ENCODE measurements at regions not wholly inside any gene's neighbourhood (a gene's known extent, or its start where the extent isn't known, plus 50 kb on each side); places are given as distances from the start of the nearest gene placed in this dataset.

DNA sequence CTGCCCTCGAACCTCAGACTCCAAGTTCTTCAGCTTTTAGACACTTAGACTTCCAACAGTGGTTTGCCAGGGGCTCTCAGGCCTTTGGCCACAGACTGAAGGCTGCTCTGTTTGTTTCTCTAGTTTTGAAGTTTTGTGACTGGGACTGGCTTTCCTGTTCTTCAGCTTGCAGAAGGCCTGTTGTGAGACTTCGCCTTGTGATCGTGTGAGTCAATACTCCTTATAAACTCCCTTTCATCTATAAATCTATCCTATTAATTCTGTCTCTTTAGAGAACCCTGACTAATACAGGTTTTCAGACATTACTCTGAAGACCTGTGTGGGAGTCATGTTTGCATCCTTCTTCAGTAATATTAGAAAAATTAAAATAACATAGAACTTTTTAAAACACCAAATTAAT, 289.1 kb downstream of the RMST start:
- no peak for TF ChIP-seq FOXA1 (IDR thresholded peaks at IDR 0.05; ENCODE audit: borderline replicate concordance)
- no peak for TF ChIP-seq RERE (CRISPR knock-in tag; IDR thresholded peaks at IDR 0.05; ENCODE audit: borderline replicate concordance)
- no peak for TF ChIP-seq MED1 (CRISPR knock-in tag; IDR thresholded peaks at IDR 0.05; ENCODE audit: borderline replicate concordance)
- TF ChIP-seq CHD2 (IDR thresholded peaks at IDR 0.05; ENCODE audit: low read depth, low read length): no peak
- no peak for TF ChIP-seq ATF3 (IDR thresholded peaks at IDR 0.05)
- TF ChIP-seq ATF3 (CRISPR knock-in tag; conservative IDR thresholded peaks at IDR 0.05): no peak
- TF ChIP-seq ZNF764 (CRISPR knock-in tag; IDR thresholded peaks at IDR 0.05; ENCODE audit: low read depth): no peak
- TF ChIP-seq MAFK (IDR thresholded peaks at IDR 0.05; ENCODE audit: low read length): no peak
- TF ChIP-seq RB1 (IDR thresholded peaks at IDR 0.05; ENCODE audit: low read depth): no peak
- no peak for TF ChIP-seq MECOM (CRISPR knock-in tag; IDR thresholded peaks at IDR 0.05)
- TF ChIP-seq PHB2 (IDR thresholded peaks at IDR 0.05; ENCODE audit: low read depth): no peak
- TF ChIP-seq, protein P1, sequence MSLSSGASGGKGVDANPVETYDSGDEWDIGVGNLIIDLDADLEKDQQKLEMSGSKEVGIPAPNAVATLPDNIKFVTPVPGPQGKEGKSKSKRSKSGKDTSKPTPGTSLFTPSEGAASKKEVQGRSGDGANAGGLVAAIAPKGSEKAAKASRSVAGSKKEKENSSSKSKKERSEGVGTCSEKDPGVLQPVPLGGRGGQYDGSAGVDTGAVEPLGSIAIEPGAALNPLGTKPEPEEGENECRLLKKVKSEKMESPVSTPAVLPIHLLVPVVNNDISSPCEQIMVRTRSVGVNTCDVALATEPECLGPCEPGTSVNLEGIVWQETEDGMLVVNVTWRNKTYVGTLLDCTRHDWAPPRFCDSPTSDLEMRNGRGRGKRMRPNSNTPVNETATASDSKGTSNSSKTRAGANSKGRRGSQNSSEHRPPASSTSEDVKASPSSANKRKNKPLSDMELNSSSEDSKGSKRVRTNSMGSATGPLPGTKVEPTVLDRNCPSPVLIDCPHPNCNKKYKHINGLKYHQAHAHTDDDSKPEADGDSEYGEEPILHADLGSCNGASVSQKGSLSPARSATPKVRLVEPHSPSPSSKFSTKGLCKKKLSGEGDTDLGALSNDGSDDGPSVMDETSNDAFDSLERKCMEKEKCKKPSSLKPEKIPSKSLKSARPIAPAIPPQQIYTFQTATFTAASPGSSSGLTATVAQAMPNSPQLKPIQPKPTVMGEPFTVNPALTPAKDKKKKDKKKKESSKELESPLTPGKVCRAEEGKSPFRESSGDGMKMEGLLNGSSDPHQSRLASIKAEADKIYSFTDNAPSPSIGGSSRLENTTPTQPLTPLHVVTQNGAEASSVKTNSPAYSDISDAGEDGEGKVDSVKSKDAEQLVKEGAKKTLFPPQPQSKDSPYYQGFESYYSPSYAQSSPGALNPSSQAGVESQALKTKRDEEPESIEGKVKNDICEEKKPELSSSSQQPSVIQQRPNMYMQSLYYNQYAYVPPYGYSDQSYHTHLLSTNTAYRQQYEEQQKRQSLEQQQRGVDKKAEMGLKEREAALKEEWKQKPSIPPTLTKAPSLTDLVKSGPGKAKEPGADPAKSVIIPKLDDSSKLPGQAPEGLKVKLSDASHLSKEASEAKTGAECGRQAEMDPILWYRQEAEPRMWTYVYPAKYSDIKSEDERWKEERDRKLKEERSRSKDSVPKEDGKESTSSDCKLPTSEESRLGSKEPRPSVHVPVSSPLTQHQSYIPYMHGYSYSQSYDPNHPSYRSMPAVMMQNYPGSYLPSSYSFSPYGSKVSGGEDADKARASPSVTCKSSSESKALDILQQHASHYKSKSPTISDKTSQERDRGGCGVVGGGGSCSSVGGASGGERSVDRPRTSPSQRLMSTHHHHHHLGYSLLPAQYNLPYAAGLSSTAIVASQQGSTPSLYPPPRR (CRISPR knock-in tag; IDR thresholded peaks at IDR 0.05; ENCODE audit: borderline replicate concordance): no peak
- no peak for TF ChIP-seq FOXJ2 (tag; IDR thresholded peaks at IDR 0.05)

Measured in K562 (cell line).